CD4-positive, alpha-beta T cell treated with Interleukin-10 for 1 hour (primary cell): ENCODE measurements at regions not wholly inside any gene's neighbourhood (a gene's known extent, or its start where the extent isn't known, plus 50 kb on each side); places are given as distances from the start of the nearest gene placed in this dataset.
"Not testable (repeated sequence)": the region's sequence is repeated elsewhere in the genome, so short reads cannot be mapped to it uniquely, and the experiment has no call there.

Experiments
- DNase-seq: peaks from one replicate; pipeline ENCODE4 v3.0.0-alpha.2; 2020

- no peak for DNase-seq
Observed at GRCh38 chr9:93809204-93809940, 145.8 kb downstream of the BARX1 start.

- DNase-seq, result no peak
Observed at GRCh38 chr9:93808115-93809029, 146.8 kb downstream of the BARX1 start.

- no peak for DNase-seq
Observed at GRCh38 chr9:93807166-93808074, 147.7 kb downstream of the BARX1 start.

GRCh38 chr9:93801581-93802284, 153.4 kb downstream of the BARX1 start:
- DNase-seq, result no peak

- no peak for DNase-seq
Observed at GRCh38 chr9:93801120-93801519, 154.0 kb downstream of the BARX1 start.

- no peak for DNase-seq
Observed at GRCh38 chr9:93792358-93792757, 162.8 kb downstream of the BARX1 start.

- DNase-seq, result no peak
Observed at GRCh38 chr9:93786204-93786603, 169.0 kb downstream of the BARX1 start.

GRCh38 chr9:93776873-93777272, 178.3 kb downstream of the BARX1 start:
- no peak for DNase-seq

- DNase-seq, result no peak
Observed at GRCh38 chr9:93776256-93776655, 178.9 kb downstream of the BARX1 start.

GRCh38 chr9:93774331-93775102, 180.6 kb downstream of the BARX1 start:
- DNase-seq, result no peak

GRCh38 chr9:93771276-93771675, 183.9 kb downstream of the BARX1 start:
- no peak for DNase-seq

GRCh38 chr9:93761822-93762221, 185.4 kb downstream of the PHF2 start:
- no peak for DNase-seq

- DNase-seq, result no peak
Observed at GRCh38 chr9:93750045-93750444, 173.7 kb downstream of the PHF2 start.

- DNase-seq, result not testable (repeated sequence)
Observed at GRCh38 chr9:93748827-93749226, 172.4 kb downstream of the PHF2 start.

- DNase-seq, result no peak
Observed at GRCh38 chr9:93731963-93732362, 155.6 kb downstream of the PHF2 start.

- no peak for DNase-seq
Observed at GRCh38 chr9:93730648-93731047, 154.3 kb downstream of the PHF2 start.

- DNase-seq, result no peak
Observed at GRCh38 chr9:93730217-93730616, 153.8 kb downstream of the PHF2 start.
